SK-N-SH treated with all-trans-retinoic acid at 6 μM for 48 hours (cell line): ENCODE measurements at regions not wholly inside any gene's neighbourhood (a gene's known extent, or its start where the extent isn't known, plus 50 kb on each side); places are given as distances from the start of the nearest gene placed in this dataset.

Experiments used
- ZFP3 ChIP-seq: fragments of 250-450 bp; sonication (Bioruptor Pico); IDR thresholded peaks from 2 replicates; pipeline ENCODE4 v1.5.0; 2020; ENCODE audit warnings: mild to moderate bottlenecking, moderate library complexity
- TF ChIP-seq, protein P1 (sequence below): fragments of 250-450 bp; sonication (Bioruptor Pico); IDR thresholded peaks from 2 replicates; pipeline ENCODE4 v1.5.1; 2020; ENCODE audit warnings: low read depth, mild to moderate bottlenecking, moderate library complexity
- TF ChIP-seq, protein P2 (sequence below): fragments of 250-450 bp; sonication (Bioruptor Pico); IDR thresholded peaks from 2 replicates; pipeline ENCODE4 v1.8.0; 2020; ENCODE audit warnings: mild to moderate bottlenecking, moderate library complexity, borderline replicate concordance

DNA sequence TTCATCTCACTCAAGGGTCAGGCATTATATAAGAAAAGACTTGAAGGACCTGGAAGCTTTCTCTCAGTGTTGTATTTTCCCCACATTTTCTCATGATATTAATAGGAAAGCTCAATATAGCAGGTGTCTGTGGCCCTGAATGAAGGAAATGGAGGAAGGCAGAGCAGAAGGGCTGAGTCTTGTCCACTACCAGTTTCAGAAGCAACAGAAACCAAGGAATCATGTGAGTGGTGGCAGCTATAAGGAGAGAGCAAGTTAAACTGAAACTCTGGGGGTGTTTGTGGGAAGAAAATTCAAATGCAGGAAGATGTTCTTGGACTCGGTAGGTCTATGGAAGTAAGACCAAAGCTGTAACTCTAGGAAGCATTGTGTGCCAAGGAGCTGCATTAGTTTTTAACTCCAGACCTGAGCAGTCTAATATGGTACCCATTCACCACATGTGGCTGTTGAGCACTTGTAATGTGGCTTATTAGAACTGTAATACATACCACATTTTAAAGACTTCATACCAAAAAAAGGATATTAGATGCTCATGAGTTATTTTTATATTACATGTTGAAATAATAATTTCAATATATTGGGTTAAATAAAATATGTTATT lies 278.8 kb upstream of the GADL1 start:
- no peak for TF ChIP-seq ZFP3 (CRISPR knock-in tag)
- TF ChIP-seq, protein P1, sequence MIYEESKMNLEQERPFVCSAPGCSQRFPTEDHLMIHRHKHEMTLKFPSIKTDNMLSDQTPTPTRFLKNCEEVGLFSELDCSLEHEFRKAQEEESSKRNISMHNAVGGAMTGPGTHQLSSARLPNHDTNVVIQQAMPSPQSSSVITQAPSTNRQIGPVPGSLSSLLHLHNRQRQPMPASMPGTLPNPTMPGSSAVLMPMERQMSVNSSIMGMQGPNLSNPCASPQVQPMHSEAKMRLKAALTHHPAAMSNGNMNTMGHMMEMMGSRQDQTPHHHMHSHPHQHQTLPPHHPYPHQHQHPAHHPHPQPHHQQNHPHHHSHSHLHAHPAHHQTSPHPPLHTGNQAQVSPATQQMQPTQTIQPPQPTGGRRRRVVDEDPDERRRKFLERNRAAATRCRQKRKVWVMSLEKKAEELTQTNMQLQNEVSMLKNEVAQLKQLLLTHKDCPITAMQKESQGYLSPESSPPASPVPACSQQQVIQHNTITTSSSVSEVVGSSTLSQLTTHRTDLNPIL: no peak
- TF ChIP-seq, protein P2, sequence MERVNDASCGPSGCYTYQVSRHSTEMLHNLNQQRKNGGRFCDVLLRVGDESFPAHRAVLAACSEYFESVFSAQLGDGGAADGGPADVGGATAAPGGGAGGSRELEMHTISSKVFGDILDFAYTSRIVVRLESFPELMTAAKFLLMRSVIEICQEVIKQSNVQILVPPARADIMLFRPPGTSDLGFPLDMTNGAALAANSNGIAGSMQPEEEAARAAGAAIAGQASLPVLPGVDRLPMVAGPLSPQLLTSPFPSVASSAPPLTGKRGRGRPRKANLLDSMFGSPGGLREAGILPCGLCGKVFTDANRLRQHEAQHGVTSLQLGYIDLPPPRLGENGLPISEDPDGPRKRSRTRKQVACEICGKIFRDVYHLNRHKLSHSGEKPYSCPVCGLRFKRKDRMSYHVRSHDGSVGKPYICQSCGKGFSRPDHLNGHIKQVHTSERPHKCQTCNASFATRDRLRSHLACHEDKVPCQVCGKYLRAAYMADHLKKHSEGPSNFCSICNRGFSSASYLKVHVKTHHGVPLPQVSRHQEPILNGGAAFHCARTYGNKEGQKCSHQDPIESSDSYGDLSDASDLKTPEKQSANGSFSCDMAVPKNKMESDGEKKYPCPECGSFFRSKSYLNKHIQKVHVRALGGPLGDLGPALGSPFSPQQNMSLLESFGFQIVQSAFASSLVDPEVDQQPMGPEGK (CRISPR knock-in tag): no peak
